ENCODE measurements at regions not wholly inside any gene's neighbourhood (a gene's known extent, or its start where the extent isn't known, plus 50 kb on each side); places are given as distances from the start of the nearest gene placed in this dataset.

- TF ChIP-seq GATA2 (IDR thresholded peaks at IDR 0.05; ENCODE audit: low read depth, low read length), result no peak
- no peak for TF ChIP-seq GATA3 (IDR thresholded peaks at IDR 0.05; ENCODE audit: low read depth, low read length)
These were observed 199.5 kb upstream of the ZNF536 start for GRCh38 chr19:30172613-30173242.

Measured in SH-SY5Y (cell line).